PC-3 (cell line): ENCODE measurements at regions not wholly inside any gene's neighbourhood (a gene's known extent, or its start where the extent isn't known, plus 50 kb on each side); places are given as distances from the start of the nearest gene placed in this dataset.
"Not testable (repeated sequence)": the region's sequence is repeated elsewhere in the genome, so short reads cannot be mapped to it uniquely, and the experiment has no call there.

Source experiments
- ATAC-seq: fragments of 200-7000 bp; cut with Tn5 transposase; 2 replicates; pipeline ENCODE4 v1.9.1; 2020; ENCODE audit warnings: mild to moderate bottlenecking, moderate library complexity
- BruUV-seq: library from RNA; stranded (reverse); fragments of 400-500 nt; replicated peaks from 2 replicates; lab custom pipeline; 2021; lab: Mats Ljungman, UMichigan
- CTCF ChIA-PET: fragments of 300-600 bp; sonication (Branson Sonifier 250); formaldehyde crosslinking; loops from one replicate; lab custom pipeline; 2022; ENCODE audit warnings: antibody characterized with exemption; lab: Charles Lee
- POLR2A ChIA-PET: fragments of 300-600 bp; sonication (Branson Sonifier 250); formaldehyde crosslinking; loops from one replicate; lab custom pipeline; 2022; ENCODE audit warnings: antibody characterized with exemption; ENCODE audit not compliant: unreplicated experiment; lab: Charles Lee
- DNase-seq: peaks from one replicate; pipeline ENCODE4 v3.0.0-alpha.2; 2015
- H2AFZ ChIP-seq: fragments of 300-600 bp; sonication (generic); 2 replicates; pipeline ENCODE4 v1.6.0; 2016; ENCODE audit warnings: antibody characterized with exemption, low read length
- H3F3A ChIP-seq: fragments of 300-600 bp; sonication (generic); one replicate; pipeline ENCODE4 v1.6.0; 2017; ENCODE audit warnings: antibody characterized with exemption, low read length, control low read depth, mild to moderate bottlenecking; ENCODE audit not compliant: unreplicated experiment
- H3K27ac ChIP-seq: fragments of 300-600 bp; sonication (generic); 2 replicates; pipeline ENCODE4 v1.5.1; 2016; ENCODE audit warnings: mild to moderate bottlenecking, low read length
- H3K27me3 ChIP-seq: fragments of 300-600 bp; sonication (generic); 2 replicates; pipeline ENCODE4 v1.6.1; 2016; ENCODE audit warnings: low read length, mixed read lengths
- H3K36me3 ChIP-seq: fragments of 300-600 bp; sonication (generic); 2 replicates; pipeline ENCODE4 v1.6.1; 2016; ENCODE audit warnings: low read depth, mixed run types, low read length, mixed read lengths
- H3K4me1 ChIP-seq: fragments of 300-600 bp; sonication (generic); 2 replicates; pipeline ENCODE4 v1.5.1; 2016; ENCODE audit warnings: low read length; ENCODE audit not compliant: insufficient read depth
- H3K4me2 ChIP-seq: fragments of 300-600 bp; sonication (generic); 2 replicates; pipeline ENCODE4 v1.6.0; 2016; ENCODE audit warnings: low read length
- H3K4me3 ChIP-seq: fragments of 300-600 bp; sonication (generic); 2 replicates; pipeline ENCODE4 v1.5.1; 2016; ENCODE audit warnings: mild to moderate bottlenecking, low read length, mixed read lengths
- H3K79me2 ChIP-seq: fragments of 300-600 bp; sonication (generic); 2 replicates; pipeline ENCODE4 v1.6.1; 2017; ENCODE audit warnings: low read length, mixed read lengths
- H3K9ac ChIP-seq: fragments of 300-600 bp; sonication (generic); 2 replicates; pipeline ENCODE4 v1.6.0; 2016; ENCODE audit warnings: mild to moderate bottlenecking, low read length
- H3K9me2 ChIP-seq: fragments of 300-600 bp; sonication (generic); replicated peaks from 2 replicates; pipeline ENCODE4 v1.6.1; 2016; ENCODE audit warnings: mixed run types, low read length, mixed read lengths
- H3K9me3 ChIP-seq: fragments of 300-600 bp; sonication (generic); 2 replicates; pipeline ENCODE4 v1.6.1; 2016; ENCODE audit warnings: low read length, mixed read lengths
- H4K20me1 ChIP-seq: fragments of 300-600 bp; sonication (generic); 2 replicates; pipeline ENCODE4 v1.6.1; 2016; ENCODE audit warnings: low read length, mixed read lengths
- EZH2 ChIP-seq: fragments of 300-600 bp; sonication (generic); IDR thresholded peaks from one replicate; pipeline ENCODE4 v1.6.1; 2017; ENCODE audit warnings: antibody characterized with exemption, mild to moderate bottlenecking, low read length; ENCODE audit not compliant: unreplicated experiment
- EZH2phosphoT487 ChIP-seq: fragments of 300-600 bp; sonication (generic); IDR thresholded peaks from 2 replicates; pipeline ENCODE4 v1.6.1; 2018; ENCODE audit warnings: mild to moderate bottlenecking, antibody characterized with exemption, low read length, borderline replicate concordance
- intact Hi-C: fragments of 100-400 bp; cut with micrococcal nuclease; formaldehyde crosslinking; loops from 2 replicates; pipeline ENCODE4 v1.9.0; 2023
- TF ChIP-seq, protein P1 (sequence below): fragments of 300-600 bp; sonication (generic); conservative IDR thresholded peaks from 2 replicates; pipeline ENCODE4 v1.5.1; 2017; ENCODE audit warnings: antibody characterized with exemption, low read depth, mild to moderate bottlenecking, low read length

DNA sequence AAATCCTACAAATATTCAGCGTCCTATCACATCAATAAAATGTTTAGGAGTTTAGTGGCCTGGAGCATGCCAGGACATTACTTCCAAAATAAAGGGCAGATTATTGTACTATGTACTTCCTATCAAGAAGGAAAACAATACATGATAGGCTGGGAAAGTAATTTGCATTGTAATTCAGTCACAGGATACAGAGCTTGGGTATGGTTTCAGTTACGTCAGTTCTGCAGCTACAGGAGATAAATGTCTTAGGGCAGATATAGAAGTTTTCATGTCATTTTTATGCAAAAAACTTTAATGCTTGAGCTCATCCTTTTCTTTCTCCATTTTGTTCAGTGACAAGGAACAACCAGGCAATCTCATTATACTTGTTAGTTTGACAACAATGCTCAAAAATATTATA lies 155.2 kb downstream of the NFKBIZ start:
- POLR2A ChIA-PET: no interaction called here
- no TSS peak for BruUV-seq
- Histone ChIP-seq H3K4me2 (no peak overlapping the region), H3F3A (peaks cover 6% of the 10 kb centered on the region), H3K9me2 (no peaks in the 10 kb centered on the region), H3K4me3 (no peak overlapping the region), H3K27me3 (no peaks in the 10 kb centered on the region), H4K20me1 (no peaks in the 10 kb centered on the region), H3K4me1 (peaks cover 26% of the 10 kb centered on the region), H3K9me3 (no peaks in the 10 kb centered on the region), H3K79me2 (no peaks in the 10 kb centered on the region), H3K27ac (no peak overlapping the region), H3K36me3 (no peaks in the 10 kb centered on the region), H2AFZ (no peak overlapping the region), H3K9ac (no peak overlapping the region)
- no peak for DNase-seq
- no peak for ATAC-seq
- CTCF ChIA-PET: no interaction called here
- intact Hi-C loops: no loop called here
- TF ChIP-seq EZH2: no peak
- TF ChIP-seq, protein P1, sequence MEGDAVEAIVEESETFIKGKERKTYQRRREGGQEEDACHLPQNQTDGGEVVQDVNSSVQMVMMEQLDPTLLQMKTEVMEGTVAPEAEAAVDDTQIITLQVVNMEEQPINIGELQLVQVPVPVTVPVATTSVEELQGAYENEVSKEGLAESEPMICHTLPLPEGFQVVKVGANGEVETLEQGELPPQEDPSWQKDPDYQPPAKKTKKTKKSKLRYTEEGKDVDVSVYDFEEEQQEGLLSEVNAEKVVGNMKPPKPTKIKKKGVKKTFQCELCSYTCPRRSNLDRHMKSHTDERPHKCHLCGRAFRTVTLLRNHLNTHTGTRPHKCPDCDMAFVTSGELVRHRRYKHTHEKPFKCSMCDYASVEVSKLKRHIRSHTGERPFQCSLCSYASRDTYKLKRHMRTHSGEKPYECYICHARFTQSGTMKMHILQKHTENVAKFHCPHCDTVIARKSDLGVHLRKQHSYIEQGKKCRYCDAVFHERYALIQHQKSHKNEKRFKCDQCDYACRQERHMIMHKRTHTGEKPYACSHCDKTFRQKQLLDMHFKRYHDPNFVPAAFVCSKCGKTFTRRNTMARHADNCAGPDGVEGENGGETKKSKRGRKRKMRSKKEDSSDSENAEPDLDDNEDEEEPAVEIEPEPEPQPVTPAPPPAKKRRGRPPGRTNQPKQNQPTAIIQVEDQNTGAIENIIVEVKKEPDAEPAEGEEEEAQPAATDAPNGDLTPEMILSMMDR: no peak
- no peak for TF ChIP-seq EZH2phosphoT487

DNA sequence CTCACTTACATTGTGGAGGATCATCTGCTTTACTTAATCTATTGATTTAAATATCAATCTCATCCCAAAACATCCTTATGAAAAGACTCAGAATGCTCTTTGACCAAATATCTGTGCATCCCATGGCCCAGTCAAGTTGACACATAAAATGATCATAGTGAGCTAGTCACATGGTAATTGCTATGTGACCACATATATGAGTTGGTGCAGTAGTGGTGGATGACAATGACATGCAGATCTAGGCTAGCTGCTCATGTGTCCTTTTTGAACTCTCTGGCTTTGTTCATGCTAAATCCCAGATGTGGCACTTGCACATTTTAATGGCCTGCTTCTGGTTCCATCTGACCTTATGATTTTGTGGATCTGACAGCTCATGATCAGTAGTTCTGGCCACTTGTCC lies 156.2 kb downstream of the NFKBIZ start:
- Histone ChIP-seq H3K27me3 (no peaks in the 10 kb centered on the region), H3K79me2 (no peaks in the 10 kb centered on the region), H3K36me3 (no peaks in the 10 kb centered on the region), H3F3A (peaks cover 6% of the 10 kb centered on the region), H3K4me3 (no peak overlapping the region), H3K9me2 (no peaks in the 10 kb centered on the region), H4K20me1 (no peaks in the 10 kb centered on the region), H3K4me2 (no peak overlapping the region), H3K4me1 (peaks cover 26% of the 10 kb centered on the region), H2AFZ (no peak overlapping the region), H3K9me3 (no peaks in the 10 kb centered on the region), H3K9ac (no peak overlapping the region; the same call in 1 of the 2 replicates), H3K27ac (no peak overlapping the region)
- CTCF ChIA-PET: no interaction called here
- intact Hi-C loops: loop anchor here (5.0 kb wide), 3 partner anchors 47 to 138 kb away; no protein-coding TSS in a partner anchor
- BruUV-seq: no TSS peak
- ATAC-seq: no peak
- DNase-seq: peak; percentile 10
- POLR2A ChIA-PET: interaction anchor here (0.6 kb wide), 1 partner anchor 70 kb away, joined by 5 read pairs; no protein-coding TSS in a partner anchor
- TF ChIP-seq, protein P1: no peak
- TF ChIP-seq EZH2 (no peak), EZH2phosphoT487 (no peak)

DNA sequence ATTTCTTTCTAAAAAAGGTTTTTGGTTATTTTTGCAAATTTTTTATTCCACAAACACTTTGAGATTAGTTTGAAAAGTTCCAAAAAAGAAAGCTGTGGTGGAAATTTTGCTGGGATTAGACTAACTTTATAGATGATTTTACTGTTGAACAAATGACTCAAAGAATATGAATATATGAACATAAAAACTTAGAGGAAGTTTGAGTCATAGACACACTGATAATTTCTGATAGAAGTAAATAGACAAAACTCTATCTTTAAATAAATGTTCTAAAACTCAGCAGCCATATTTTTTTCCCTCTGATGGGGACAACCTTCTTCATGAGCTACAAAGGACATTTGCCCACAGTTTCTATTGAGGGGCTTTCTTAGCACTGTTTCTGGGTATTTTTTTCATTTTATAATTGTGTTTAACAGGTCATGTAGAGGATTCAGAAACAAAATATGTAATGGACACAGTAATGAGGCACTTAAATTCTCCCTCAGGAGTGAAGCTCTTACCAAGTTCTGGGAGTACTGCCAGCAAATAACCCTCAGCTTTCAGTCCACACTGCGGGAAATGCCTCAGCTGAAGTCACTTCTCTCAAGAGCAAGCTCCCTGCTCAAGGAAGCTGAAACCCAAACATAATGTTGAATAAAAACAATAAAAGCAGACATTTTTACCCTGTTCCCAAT lies 157.6 kb downstream of the NFKBIZ start:
- Histone ChIP-seq H3K9me2 (no peaks in the 10 kb centered on the region), H2AFZ (0 out of 2 replicates have a peak overlapping the region, but pooled peaks have one; percentile 10), H3K27me3 (no peaks in the 10 kb centered on the region), H3K9me3 (no peaks in the 10 kb centered on the region), H3K9ac (peak overlapping the region; percentile 62), H3K36me3 (no peaks in the 10 kb centered on the region), H3K27ac (peak overlapping the region; percentile 92), H3K4me1 (peaks cover 26% of the 10 kb centered on the region), H3K4me3 (peak overlapping the region; percentile 20; the same call in 1 of the 2 replicates), H3K79me2 (no peaks in the 10 kb centered on the region), H3K4me2 (peak overlapping the region; percentile 72), H4K20me1 (no peaks in the 10 kb centered on the region), H3F3A (peaks cover 6% of the 10 kb centered on the region)
- intact Hi-C loops: loop anchor here (1.0 to 5.0 kb wide), 7 partner anchors 45 to 218 kb away; no protein-coding TSS in a partner anchor
- TSS peak; percentile 80 for BruUV-seq
- ChIA-PET POLR2A (interaction anchor here (0.5 to 0.9 kb wide), 11 partner anchors 9 to 320 kb away, joined by 3 to 9 read pairs (median 4); partner anchors contain the start of gene NFKBIZ), CTCF (interaction anchor here (1.3 kb wide), 1 partner anchor 218 kb away, joined by 3 read pairs; no protein-coding TSS in a partner anchor)
- DNase-seq: peak; percentile 95
- TF ChIP-seq EZH2 (no peak), EZH2phosphoT487 (no peak)
- TF ChIP-seq, protein P1: no peak
- peak; percentile 96 for ATAC-seq

DNA sequence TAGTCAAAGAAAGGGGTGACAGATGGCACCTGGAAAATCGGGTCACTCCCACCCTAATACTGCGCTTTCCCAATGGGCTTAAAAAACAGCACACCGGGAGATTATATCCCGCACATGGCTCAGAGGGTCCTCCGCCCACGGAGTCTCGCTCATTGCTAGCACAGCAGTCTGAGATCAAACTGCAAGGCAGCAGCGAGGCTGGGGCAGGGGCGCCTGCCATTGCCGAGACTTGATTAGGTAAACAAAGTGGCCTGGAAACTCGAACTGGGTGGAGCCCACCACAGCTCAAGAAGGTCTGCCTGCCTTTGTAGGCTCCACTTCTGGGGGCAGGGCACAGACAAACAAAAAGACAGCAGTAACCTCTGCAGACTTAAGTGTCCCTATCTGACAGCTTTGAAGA lies 159.1 kb downstream of the NFKBIZ start:
- not testable (repeated sequence) for ATAC-seq

More for the DNA sequence above, 159.1 kb downstream of the NFKBIZ start:
- H4K20me1 ChIP-seq, H3K4me3 ChIP-seq, H3K9ac ChIP-seq, CTCF ChIA-PET, H3K27ac ChIP-seq, H3K27me3 ChIP-seq, POLR2A ChIA-PET, H3K9me2 ChIP-seq, H3K4me2 ChIP-seq, H3K36me3 ChIP-seq, H3K79me2 ChIP-seq, H3K9me3 ChIP-seq, H2AFZ ChIP-seq, BruUV-seq, DNase-seq, H3F3A ChIP-seq: not testable (repeated sequence)
- peaks cover 26% of the 10 kb centered on the region for H3K4me1 ChIP-seq
- intact Hi-C loops: loop anchor here (5.0 kb wide), 3 partner anchors 44 to 141 kb away; no protein-coding TSS in a partner anchor
